WERI-Rb-1 (cell line): ENCODE measurements at regions not wholly inside any gene's neighbourhood (a gene's known extent, or its start where the extent isn't known, plus 50 kb on each side); places are given as distances from the start of the nearest gene placed in this dataset.

Source experiments
- DNase-seq: peaks from one replicate; pipeline ENCODE4 v3.0.0-alpha.2; 2020
- H3K27ac ChIP-seq: fragments of 250-450 bp; sonication (Bioruptor Pico); 2 replicates; pipeline ENCODE4 v1.5.1; 2020; ENCODE audit warnings: mild to moderate bottlenecking, moderate library complexity
- H3K27me3 ChIP-seq: fragments of 250-450 bp; sonication (Bioruptor Pico); 2 replicates; pipeline ENCODE4 v1.5.1; 2021; ENCODE audit warnings: mild to moderate bottlenecking, low read depth, moderate library complexity; ENCODE audit not compliant: insufficient read depth, severe bottlenecking
- H3K36me3 ChIP-seq: fragments of 250-450 bp; sonication (Bioruptor Pico); 2 replicates; pipeline ENCODE4 v1.5.1; 2020; ENCODE audit warnings: mild to moderate bottlenecking, moderate library complexity
- H3K4me3 ChIP-seq: 2 replicates; pipeline ENCODE4 v1.5.1; 2011; ENCODE audit warnings: low read depth, mild to moderate bottlenecking, control low read depth, low read length
- H3K9me3 ChIP-seq: fragments of 250-450 bp; sonication (Bioruptor Pico); 2 replicates; pipeline ENCODE4 v1.5.1; 2021; ENCODE audit warnings: mild to moderate bottlenecking, moderate library complexity; ENCODE audit not compliant: severe bottlenecking
- CTCF ChIP-seq: IDR thresholded peaks from 2 replicates; pipeline ENCODE4 v1.5.1; 2011; ENCODE audit warnings: low read depth, mild to moderate bottlenecking, control low read depth, inconsistent platforms, low read length

DNA sequence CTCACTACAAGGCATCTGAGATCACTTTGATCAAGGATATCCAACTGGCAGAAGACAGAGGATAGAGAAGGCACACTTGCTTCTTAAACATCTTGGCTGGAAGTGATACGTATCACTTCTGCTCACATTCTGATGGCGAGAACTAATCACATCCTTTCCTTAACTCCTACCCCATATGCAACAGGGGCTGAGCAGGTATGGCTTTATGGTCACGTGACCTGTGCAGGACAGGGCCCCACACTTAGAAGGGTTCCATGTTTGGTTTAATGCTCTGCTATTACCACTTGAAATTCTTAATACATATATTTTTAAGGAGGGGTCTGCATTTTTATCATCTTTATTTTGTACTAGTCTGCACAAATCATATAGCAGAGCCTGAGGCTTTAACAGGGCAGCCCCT, 177.3 kb downstream of the SLC15A5 start:
- H3K4me3 ChIP-seq = no peak overlapping the region
- H3K9me3 ChIP-seq = peaks cover 6% of the 10 kb centered on the region
- no peaks in the 10 kb centered on the region for H3K27me3 ChIP-seq
- DNase-seq = no peak
- H3K36me3 ChIP-seq = no peaks in the 10 kb centered on the region
- no peak overlapping the region for H3K27ac ChIP-seq
- TF ChIP-seq CTCF = no peak

DNA sequence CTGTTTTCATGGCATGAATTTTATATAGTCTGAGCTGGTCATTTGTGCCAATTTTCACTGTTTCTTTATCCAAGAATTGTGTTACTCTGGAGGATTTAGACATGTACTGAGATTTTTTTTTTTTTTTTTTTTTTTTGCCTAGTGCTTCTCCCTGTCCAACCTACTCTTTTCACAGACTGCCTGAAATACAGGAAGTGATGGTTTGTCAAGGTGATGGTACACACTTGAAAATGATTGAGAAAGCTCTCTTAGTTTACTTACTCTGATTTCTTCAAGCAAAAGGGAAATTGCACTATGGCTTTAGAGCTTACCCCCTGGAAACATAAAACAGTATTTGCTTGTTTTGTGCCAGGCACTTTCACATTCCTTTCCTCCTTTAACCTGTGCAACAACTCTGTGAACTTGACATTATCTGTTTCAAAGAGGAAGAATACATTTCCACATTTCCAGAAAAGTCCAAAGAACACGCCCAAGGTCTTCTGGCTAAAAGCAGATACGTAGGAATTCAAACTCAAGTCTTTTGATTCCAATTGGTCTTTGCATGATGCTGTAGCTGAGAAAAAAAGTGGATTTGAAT, 181.1 kb downstream of the SLC15A5 start:
- Histone ChIP-seq H3K9me3 (peaks cover 7% of the 10 kb centered on the region), H3K27ac (no peak overlapping the region), H3K36me3 (no peaks in the 10 kb centered on the region), H3K27me3 (no peaks in the 10 kb centered on the region), H3K4me3 (no peak overlapping the region)
- no peak for TF ChIP-seq CTCF
- DNase-seq = no peak

GRCh38 chr12:16095531-16096110, 181.9 kb downstream of the SLC15A5 start:
- TF ChIP-seq CTCF = no peak
- H3K27ac ChIP-seq = no peak overlapping the region
- no peak for DNase-seq
- no peak overlapping the region for H3K4me3 ChIP-seq
- peaks cover 7% of the 10 kb centered on the region for H3K9me3 ChIP-seq
- H3K36me3 ChIP-seq = no peaks in the 10 kb centered on the region
- no peaks in the 10 kb centered on the region for H3K27me3 ChIP-seq

DNA sequence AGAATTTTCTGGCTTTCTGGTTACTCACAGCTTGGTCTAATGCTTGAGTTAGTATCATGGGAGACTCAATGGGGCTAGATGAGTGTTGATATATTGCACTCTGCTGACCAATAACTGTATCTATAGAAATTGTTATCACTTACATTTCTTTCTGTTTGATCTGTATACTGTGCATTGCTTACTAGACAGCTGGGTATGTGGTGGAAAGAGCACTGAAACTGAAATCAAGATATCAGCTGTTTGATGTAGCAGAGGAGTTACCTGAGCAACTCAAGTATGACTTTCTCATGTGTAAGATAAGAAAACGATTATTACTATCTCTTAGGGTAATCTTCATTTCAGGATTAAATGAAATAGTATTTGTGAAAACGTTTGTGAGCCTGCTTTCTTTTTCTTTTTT, 183.0 kb downstream of the SLC15A5 start:
- Histone ChIP-seq H3K36me3 (no peaks in the 10 kb centered on the region), H3K27me3 (no peaks in the 10 kb centered on the region), H3K4me3 (no peak overlapping the region), H3K9me3 (peaks cover 7% of the 10 kb centered on the region), H3K27ac (no peak overlapping the region)
- DNase-seq = no peak
- no peak for TF ChIP-seq CTCF

GRCh38 chr12:16093825-16094224, 182.7 kb downstream of the DERA start:
- TF ChIP-seq CTCF = no peak

GRCh38 chr12:16090974-16091373, 179.8 kb downstream of the DERA start:
- no peak overlapping the region for H3K27ac ChIP-seq
- no peak for TF ChIP-seq CTCF
- no peaks in the 10 kb centered on the region for H3K27me3 ChIP-seq
- no peak for DNase-seq
- no peaks in the 10 kb centered on the region for H3K36me3 ChIP-seq
- H3K9me3 ChIP-seq = peaks cover 7% of the 10 kb centered on the region
- no peak overlapping the region for H3K4me3 ChIP-seq

More at GRCh38 chr12:16093825-16094224, 182.7 kb downstream of the DERA start:
- Histone ChIP-seq H3K36me3 (no peaks in the 10 kb centered on the region), H3K27ac (no peak overlapping the region), H3K27me3 (no peaks in the 10 kb centered on the region), H3K4me3 (no peak overlapping the region), H3K9me3 (peaks cover 7% of the 10 kb centered on the region)
- DNase-seq = no peak
